H9 (cell line): ENCODE measurements at regions not wholly inside any gene's neighbourhood (a gene's known extent, or its start where the extent isn't known, plus 50 kb on each side); places are given as distances from the start of the nearest gene placed in this dataset.

Source experiments
- DNase-seq: peaks from one replicate; pipeline ENCODE4 v3.0.0-alpha.2; 2017
- H2AFZ ChIP-seq: one replicate; pipeline ENCODE4 v1.6.1; 2013; ENCODE audit warnings: mild to moderate bottlenecking, low read length, control low read depth, moderate library complexity
- H2AK5ac ChIP-seq: 2 replicates; pipeline ENCODE4 v1.6.1; 2013; ENCODE audit warnings: low read length, control low read depth, mixed read lengths; ENCODE audit not compliant: insufficient read length
- H2BK120ac ChIP-seq: one replicate; pipeline ENCODE4 v1.6.1; 2013; ENCODE audit warnings: low read depth, mild to moderate bottlenecking, low read length, control low read depth, inconsistent platforms; ENCODE audit not compliant: poor library complexity, severe bottlenecking
- H2BK12ac ChIP-seq: 2 replicates; pipeline ENCODE4 v1.6.1; 2013; ENCODE audit warnings: low read length, control low read depth, mixed read lengths, low read depth; ENCODE audit not compliant: insufficient read length
- H2BK15ac ChIP-seq: 2 replicates; pipeline ENCODE4 v1.6.1; 2013; ENCODE audit warnings: low read depth, low read length, control low read depth
- H2BK20ac ChIP-seq: one replicate; pipeline ENCODE4 v1.6.1; 2013; ENCODE audit warnings: low read depth, mild to moderate bottlenecking, low read length, control low read depth, inconsistent platforms; ENCODE audit not compliant: poor library complexity, severe bottlenecking
- H2BK5ac ChIP-seq: 2 replicates; pipeline ENCODE4 v1.6.1; 2013; ENCODE audit warnings: low read length, control low read depth, mixed read lengths; ENCODE audit not compliant: insufficient read length
- H3K14ac ChIP-seq: 2 replicates; pipeline ENCODE4 v1.6.1; 2013; ENCODE audit warnings: low read length, control low read depth; ENCODE audit not compliant: insufficient read depth
- H3K18ac ChIP-seq: 2 replicates; pipeline ENCODE4 v1.6.1; 2013; ENCODE audit warnings: low read depth, mild to moderate bottlenecking, mixed read lengths, low read length, control low read depth; ENCODE audit not compliant: insufficient read length
- H3K23ac ChIP-seq: 2 replicates; pipeline ENCODE4 v1.6.1; 2013; ENCODE audit warnings: low read length, control low read depth, mixed read lengths, low read depth; ENCODE audit not compliant: insufficient read length
- H3K23me2 ChIP-seq: 2 replicates; pipeline ENCODE4 v1.6.1; 2013; ENCODE audit warnings: low read depth, mild to moderate bottlenecking, mixed read lengths, low read length, control low read depth; ENCODE audit not compliant: insufficient read length, poor library complexity, severe bottlenecking
- H3K27ac ChIP-seq: 2 replicates; pipeline ENCODE4 v1.5.1; 2013; ENCODE audit warnings: low read length, control low read depth, mixed read lengths, low read depth; ENCODE audit not compliant: insufficient read length
- H3K27me3 ChIP-seq: 2 replicates; pipeline ENCODE4 v1.6.1; 2013; ENCODE audit warnings: low read length, control low read depth, inconsistent platforms; ENCODE audit not compliant: insufficient read depth
- H3K4ac ChIP-seq: 2 replicates; pipeline ENCODE4 v1.6.1; 2013; ENCODE audit warnings: low read depth, mild to moderate bottlenecking, control low read depth, inconsistent platforms, low read length, moderate library complexity
- H3K4me1 ChIP-seq: 2 replicates; pipeline ENCODE4 v1.6.1; 2013; ENCODE audit warnings: low read length, control low read depth, inconsistent platforms; ENCODE audit not compliant: insufficient read depth
- H3K4me2 ChIP-seq: 2 replicates; pipeline ENCODE4 v1.6.1; 2013; ENCODE audit warnings: low read length, control low read depth, mixed read lengths; ENCODE audit not compliant: insufficient read length, insufficient read depth
- H3K56ac ChIP-seq: 2 replicates; pipeline ENCODE4 v1.6.1; 2013; ENCODE audit warnings: low read depth, mild to moderate bottlenecking, mixed read lengths, low read length, control low read depth; ENCODE audit not compliant: insufficient read length
- H3K79me1 ChIP-seq: 2 replicates; pipeline ENCODE4 v1.6.1; 2013; ENCODE audit warnings: low read depth, mild to moderate bottlenecking, moderate library complexity, low read length, control low read depth, inconsistent platforms; ENCODE audit not compliant: insufficient read depth, poor library complexity, severe bottlenecking
- H3K79me2 ChIP-seq: 2 replicates; pipeline ENCODE4 v1.6.1; 2013; ENCODE audit warnings: low read length, control low read depth, inconsistent platforms; ENCODE audit not compliant: insufficient read depth
- H3K9ac ChIP-seq: 2 replicates; pipeline ENCODE4 v1.6.1; 2013; ENCODE audit warnings: low read length, control low read depth, mixed read lengths; ENCODE audit not compliant: insufficient read length; ENCODE audit errors: extremely low read depth
- H3K9me3 ChIP-seq: one replicate; pipeline ENCODE4 v1.6.1; 2013; ENCODE audit warnings: low read depth, low read length, inconsistent platforms; ENCODE audit not compliant: control insufficient read depth
- H3T11ph ChIP-seq: one replicate; pipeline ENCODE4 v1.6.1; 2013; ENCODE audit warnings: mild to moderate bottlenecking, low read length, control low read depth, inconsistent platforms
- H4K20me1 ChIP-seq: one replicate; pipeline ENCODE4 v1.6.1; 2013; ENCODE audit not compliant: control insufficient read depth, insufficient read length, insufficient read depth
- H4K5ac ChIP-seq: 2 replicates; pipeline ENCODE4 v1.6.1; 2013; ENCODE audit warnings: low read depth, mild to moderate bottlenecking, mixed read lengths, low read length, control low read depth; ENCODE audit not compliant: insufficient read length
- H4K8ac ChIP-seq: replicated peaks from 2 replicates; pipeline ENCODE4 v1.6.1; 2013; ENCODE audit warnings: low read length, control low read depth, mixed read lengths, low read depth; ENCODE audit not compliant: insufficient read length
- H4K91ac ChIP-seq: 2 replicates; pipeline ENCODE4 v1.6.1; 2013; ENCODE audit warnings: low read depth, mild to moderate bottlenecking, moderate library complexity, mixed read lengths, low read length, control low read depth; ENCODE audit not compliant: insufficient read length
- H3K27ac Mint-ChIP-seq, 3 experiments: 2 replicates in 2 of 3; 3 replicates in 1 of 3; pipeline ENCODE4 v1.8.0; 2020 to 2021; ENCODE audit warnings: mixed read lengths in 3 of 3, mild to moderate bottlenecking in 1 of 3, moderate library complexity in 1 of 3
- H3K27me3 Mint-ChIP-seq: 2 replicates; pipeline ENCODE4 v1.8.0; 2021; ENCODE audit warnings: low read depth, mild to moderate bottlenecking, moderate library complexity, mixed read lengths
- H3K36me3 Mint-ChIP-seq, 3 experiments: 2 replicates in 2 of 3; 3 replicates in 1 of 3; pipeline ENCODE4 v1.8.0; 2020 to 2021; ENCODE audit warnings: low read depth in 3 of 3, mixed read lengths in 3 of 3; ENCODE audit not compliant: insufficient read depth in 1 of 3
- H3K4me1 Mint-ChIP-seq, 2 experiments: 2 replicates each; pipeline ENCODE4 v1.8.0; 2020; ENCODE audit warnings: mixed read lengths in 2 of 2
- H3K4me3 Mint-ChIP-seq, 2 experiments: 2 replicates in 1 of 2; 3 replicates in 1 of 2; pipeline ENCODE4 v1.8.0; 2020 to 2021; ENCODE audit warnings: mild to moderate bottlenecking in 2 of 2, mixed read lengths in 2 of 2, moderate library complexity in 1 of 2
- H3K9me3 Mint-ChIP-seq, 2 experiments: 2 replicates in 1 of 2; 3 replicates in 1 of 2; pipeline ENCODE4 v1.8.0; 2020; ENCODE audit warnings: mild to moderate bottlenecking in 2 of 2, mixed read lengths in 2 of 2, moderate library complexity in 1 of 2
- CTCF ChIP-seq: fragments of 200-600 bp; sonication (generic); conservative IDR thresholded peaks from 3 replicates; pipeline ENCODE4 v1.8.0; 2021; ENCODE audit warnings: antibody characterized with exemption, mild to moderate bottlenecking
- WGBS: extraction: QIAGEN DNeasy Blood & Tissue Kit; methylation state at CpG from one replicate; pipeline ENCODE4 v1.1.7; 2013; ENCODE audit warnings: missing lambda C conversion rate, low lambda C conversion rate, mixed read lengths; ENCODE audit not compliant: insufficient read length; ENCODE audit errors: extremely low coverage; 5-methylcytosine and 5-hydroxymethylcytosine counted together

- H3K23ac ChIP-seq, result no peak overlapping the region
- H3K79me2 ChIP-seq, result peaks cover 7% of the 10 kb centered on the region; the same call in 1 of the 2 replicates
- no peak overlapping the region for H4K5ac ChIP-seq
- H3K27me3 ChIP-seq, result no peaks in the 10 kb centered on the region
- H2BK12ac ChIP-seq, result no peak overlapping the region
- peak overlapping the region in 2 of 3 experiments; percentile 66 to 68; a peak in 4 of 7 replicates for H3K27ac Mint-ChIP-seq
- H4K91ac ChIP-seq, result no peak overlapping the region
- no peak overlapping the region for H3K4ac ChIP-seq
- peak overlapping the region; percentile 98 for H3K4me2 ChIP-seq
- H3K9me3 ChIP-seq, result no peaks in the 10 kb centered on the region
- WGBS, result no CpG with 5 or more reads among the region's 10 CpGs
- H3K4me1 ChIP-seq, result peaks cover 17% of the 10 kb centered on the region; the same call in 1 of the 2 replicates
- DNase-seq, result peak; percentile 55
- H3K23me2 ChIP-seq, result peaks cover 6% of the 10 kb centered on the region
- H3K79me1 ChIP-seq, result no peaks in the 10 kb centered on the region
- no peak overlapping the region for H2BK120ac ChIP-seq
- H3T11ph ChIP-seq, result no peak overlapping the region
- H2AFZ ChIP-seq, result no peak overlapping the region
- H2AK5ac ChIP-seq, result no peak overlapping the region
- peaks cover 76 to 89% of the 10 kb centered on the region in 2 experiments for H3K4me1 Mint-ChIP-seq
- peaks cover 3% of the 10 kb centered on the region for H4K20me1 ChIP-seq
- H3K4me3 Mint-ChIP-seq, result peak overlapping the region in 1 of 2 experiments; percentile 41; a peak in 1 of 5 replicates
- peaks cover 2 to 7% of the 10 kb centered on the region in 2 experiments; a peak in 2 of 5 replicates for H3K9me3 Mint-ChIP-seq
- peaks cover 11 to 52% (median 45%) of the 10 kb centered on the region in 3 experiments for H3K36me3 Mint-ChIP-seq
- H2BK15ac ChIP-seq, result no peak overlapping the region
- no peak overlapping the region for H3K56ac ChIP-seq
- H3K27ac ChIP-seq, result peak overlapping the region; percentile 83
- H2BK20ac ChIP-seq, result no peak overlapping the region
- H3K14ac ChIP-seq, result no peak overlapping the region
- no peak for TF ChIP-seq CTCF
- no peaks in the 10 kb centered on the region for H3K27me3 Mint-ChIP-seq
- H2BK5ac ChIP-seq, result no peak overlapping the region
- H4K8ac ChIP-seq, result no peak overlapping the region
- H3K9ac ChIP-seq, result no peak overlapping the region
- H3K18ac ChIP-seq, result no peak overlapping the region
Measured at GRCh38 chr20:40275738-40276137, 413.3 kb downstream of the MAFB start.
